ENCODE measurements at regions not wholly inside any gene's neighbourhood (a gene's known extent, or its start where the extent isn't known, plus 50 kb on each side); places are given as distances from the start of the nearest gene placed in this dataset.
"Not testable (repeated sequence)": the region's sequence is repeated elsewhere in the genome, so short reads cannot be mapped to it uniquely, and the experiment has no call there.

DNA sequence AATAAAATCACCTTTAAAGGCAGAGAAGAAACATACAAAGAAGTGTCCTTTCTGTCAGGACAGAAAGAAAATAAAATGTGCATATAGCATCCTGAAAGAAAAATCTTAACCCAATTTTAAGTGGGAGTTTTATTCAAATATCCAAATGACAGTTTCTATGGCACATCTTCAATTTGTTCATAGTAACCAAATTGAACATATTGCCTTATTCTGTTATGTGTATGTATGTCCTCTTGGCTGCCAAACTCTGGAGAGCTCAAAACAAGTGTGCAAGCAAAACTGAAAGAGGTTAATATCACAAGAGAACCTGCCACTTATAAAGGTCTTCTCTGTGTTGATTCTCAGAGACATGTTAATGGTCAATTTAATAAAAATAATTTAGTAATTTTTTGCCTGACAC is 334.7 kb downstream of the BCKDHB start:
- DNase-seq = no peak
- H3K27ac Mint-ChIP-seq = no peak overlapping the region
- intact Hi-C loops (cut with micrococcal nuclease) = no loop called here
- H3K27me3 Mint-ChIP-seq = no peaks in the 10 kb centered on the region
- H3K4me1 Mint-ChIP-seq = no peaks in the 10 kb centered on the region
- H3K4me3 Mint-ChIP-seq = no peak overlapping the region
- H3K36me3 Mint-ChIP-seq (ENCODE audit: low read depth) = no peaks in the 10 kb centered on the region
- no peaks in the 10 kb centered on the region for H3K9me3 Mint-ChIP-seq

DNA sequence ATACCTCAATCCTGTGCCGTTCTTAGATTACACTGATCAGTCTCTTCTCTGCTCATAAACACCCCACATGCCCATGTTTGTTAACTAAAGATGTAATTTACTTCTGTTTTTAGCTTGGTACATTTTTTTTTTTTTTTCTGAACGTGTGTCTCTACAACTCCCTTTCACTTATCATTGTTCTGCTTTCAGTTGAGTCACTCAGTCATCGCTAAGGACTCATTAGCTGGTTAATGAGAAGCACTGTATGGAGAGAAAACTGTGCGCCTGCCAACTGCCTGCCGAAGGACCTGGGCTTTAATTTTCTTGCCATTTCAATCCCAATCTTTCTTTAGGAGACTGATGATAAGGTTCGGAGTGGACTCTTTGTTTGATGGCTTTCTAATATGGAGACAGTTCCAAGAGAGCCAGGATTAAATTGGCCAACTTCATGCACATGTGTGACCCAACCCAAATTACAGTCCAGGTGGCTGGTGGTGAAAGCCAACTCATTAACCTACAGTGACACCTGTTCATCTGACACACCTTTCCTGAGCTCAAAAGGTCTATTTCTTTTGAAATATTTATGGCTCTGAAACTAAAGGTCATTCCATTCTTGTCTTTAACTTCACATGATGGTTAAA is 334.1 kb downstream of the BCKDHB start:
- no peak for DNase-seq
- no peak overlapping the region for H3K27ac Mint-ChIP-seq
- no peaks in the 10 kb centered on the region for H3K27me3 Mint-ChIP-seq
- H3K36me3 Mint-ChIP-seq (ENCODE audit: low read depth) = no peaks in the 10 kb centered on the region
- H3K4me3 Mint-ChIP-seq = no peak overlapping the region
- intact Hi-C loops (cut with micrococcal nuclease) = no loop called here
- no peaks in the 10 kb centered on the region for H3K4me1 Mint-ChIP-seq
- no peaks in the 10 kb centered on the region for H3K9me3 Mint-ChIP-seq

DNA sequence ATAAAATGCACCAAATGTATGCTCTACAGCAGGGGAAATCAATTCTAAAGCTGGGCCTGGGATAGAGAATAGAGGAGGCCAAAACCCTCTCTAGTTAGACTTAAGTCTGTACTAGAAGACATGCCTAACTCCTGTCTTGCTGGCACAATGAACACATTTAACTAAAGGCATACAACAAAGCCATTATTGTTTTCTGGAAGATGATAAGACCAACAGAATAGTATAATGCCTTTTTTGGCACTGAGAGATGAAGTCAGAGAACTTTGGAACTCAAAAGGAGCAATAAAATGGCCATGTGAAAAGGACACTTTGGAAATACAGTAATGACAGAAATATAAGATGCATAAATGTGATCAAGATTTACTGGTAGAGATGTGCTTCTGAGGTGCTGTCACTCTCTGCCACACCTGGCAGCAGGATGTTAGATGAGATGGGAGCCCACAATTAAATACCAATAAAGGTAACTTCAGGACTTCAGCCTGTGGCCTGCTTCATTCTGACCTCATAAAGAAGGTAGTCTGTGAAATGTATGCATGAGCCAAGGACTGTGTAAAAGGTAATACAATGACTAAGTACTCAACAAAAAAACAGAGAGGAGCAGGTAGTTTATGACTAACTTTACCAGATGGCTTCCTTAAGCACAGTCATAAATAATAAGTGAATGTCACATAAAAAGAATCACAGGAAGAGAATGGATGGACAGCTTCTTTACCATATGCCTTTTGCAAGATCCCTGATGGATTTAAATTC is 333.4 kb downstream of the BCKDHB start:
- no peaks in the 10 kb centered on the region for H3K36me3 Mint-ChIP-seq (ENCODE audit: low read depth)
- H3K4me1 Mint-ChIP-seq = no peaks in the 10 kb centered on the region
- DNase-seq = no peak
- no peaks in the 10 kb centered on the region for H3K27me3 Mint-ChIP-seq
- intact Hi-C loops (cut with micrococcal nuclease) = no loop called here
- no peak overlapping the region for H3K27ac Mint-ChIP-seq
- no peaks in the 10 kb centered on the region for H3K9me3 Mint-ChIP-seq
- no peak overlapping the region for H3K4me3 Mint-ChIP-seq

DNA sequence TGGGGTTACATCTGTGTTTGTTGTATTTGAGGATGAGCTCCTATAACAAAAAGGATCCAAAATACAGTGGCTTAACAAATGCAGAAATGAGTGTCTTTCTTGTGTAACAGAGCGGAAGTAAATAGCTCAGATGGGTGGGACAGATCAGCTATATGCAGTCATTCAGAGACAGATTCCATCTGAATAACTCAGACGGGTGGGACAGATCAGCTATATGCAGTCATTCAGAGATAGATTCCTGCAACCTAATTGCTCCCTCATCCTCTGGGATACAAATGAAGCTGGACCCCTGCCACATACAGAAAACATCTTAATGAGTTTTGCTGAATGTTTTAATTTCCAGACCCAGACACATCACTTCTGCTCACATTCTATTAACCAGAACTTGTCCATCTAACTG is 332.3 kb downstream of the BCKDHB start:
- Mint-ChIP-seq H3K36me3 (ENCODE audit: low read depth) (no peaks in the 10 kb centered on the region), H3K4me3 (no peak overlapping the region), H3K4me1 (no peaks in the 10 kb centered on the region), H3K27ac (no peak overlapping the region), H3K9me3 (no peaks in the 10 kb centered on the region), H3K27me3 (no peaks in the 10 kb centered on the region)
- DNase-seq = no peak
- intact Hi-C loops (cut with micrococcal nuclease) = no loop called here

DNA sequence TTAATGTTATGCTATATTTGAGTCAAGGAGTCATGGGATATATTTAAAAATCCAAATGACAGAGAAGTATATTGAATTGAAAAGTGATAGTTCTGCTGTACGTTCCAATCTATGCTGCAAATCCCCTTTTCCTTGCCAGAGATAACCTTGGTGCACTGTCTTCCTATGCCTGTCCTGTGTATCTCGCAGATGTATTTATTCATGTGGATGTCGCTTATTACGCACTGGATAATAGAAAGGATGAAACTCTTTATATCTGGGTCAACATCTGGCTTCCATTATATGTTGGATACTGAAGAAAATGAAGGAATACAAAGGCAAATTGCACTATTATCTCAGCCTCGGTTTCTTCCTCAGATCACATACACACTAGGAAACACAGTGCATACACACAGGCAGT is 331.3 kb downstream of the BCKDHB start:
- H3K9me3 Mint-ChIP-seq = no peaks in the 10 kb centered on the region
- intact Hi-C loops (cut with micrococcal nuclease) = no loop called here
- no peaks in the 10 kb centered on the region for H3K4me1 Mint-ChIP-seq
- H3K27ac Mint-ChIP-seq = no peak overlapping the region
- no peak overlapping the region for H3K4me3 Mint-ChIP-seq
- DNase-seq = no peak
- no peaks in the 10 kb centered on the region for H3K27me3 Mint-ChIP-seq
- no peaks in the 10 kb centered on the region for H3K36me3 Mint-ChIP-seq (ENCODE audit: low read depth)

DNA sequence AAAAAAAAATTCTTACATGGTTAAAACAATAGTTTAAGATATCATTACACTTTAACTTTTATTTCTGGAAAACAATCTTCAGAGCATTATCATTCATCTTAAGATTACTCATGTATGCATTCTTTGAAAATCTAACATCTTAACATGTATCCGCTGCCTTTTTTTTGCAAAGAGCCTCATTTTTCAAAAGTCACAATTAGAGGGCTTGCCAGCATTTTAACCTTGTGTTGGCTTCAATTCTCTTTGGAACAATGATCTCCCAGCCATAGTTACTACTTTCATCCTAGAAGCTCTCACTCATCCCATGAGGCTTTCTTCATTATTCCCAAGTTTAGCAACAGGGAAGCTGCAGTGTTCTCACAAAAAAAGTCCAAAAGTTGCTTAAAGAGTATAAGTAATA is 330.8 kb downstream of the BCKDHB start:
- no peak overlapping the region for H3K4me3 Mint-ChIP-seq
- intact Hi-C loops (cut with micrococcal nuclease) = no loop called here

DNA sequence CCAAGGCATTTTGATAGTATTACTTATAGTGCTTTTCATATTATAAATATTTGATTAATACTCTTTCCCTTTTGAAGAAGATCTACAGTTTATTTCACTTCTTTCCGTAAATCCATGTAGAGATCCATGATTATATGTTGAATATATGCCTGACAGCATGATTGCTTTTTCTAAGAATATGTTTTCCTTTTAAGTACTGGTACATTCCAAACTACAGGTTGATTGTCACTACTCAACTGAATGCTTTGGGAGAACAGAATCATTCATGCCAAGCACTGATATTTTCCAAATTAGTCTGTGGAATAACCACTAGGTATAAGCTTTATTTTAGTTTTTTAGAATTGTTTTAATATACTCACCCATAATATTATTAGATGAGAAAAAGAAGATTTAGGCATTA is 330.2 kb downstream of the BCKDHB start:
- Mint-ChIP-seq H3K36me3 (ENCODE audit: low read depth) (no peaks in the 10 kb centered on the region), H3K27ac (no peak overlapping the region), H3K9me3 (peaks cover 6% of the 10 kb centered on the region), H3K4me1 (no peaks in the 10 kb centered on the region), H3K27me3 (no peaks in the 10 kb centered on the region), H3K4me3 (no peak overlapping the region)
- intact Hi-C loops (cut with micrococcal nuclease) = no loop called here
- no peak for DNase-seq

More for the DNA sequence above, 330.8 kb downstream of the BCKDHB start:
- H3K27ac Mint-ChIP-seq = no peak overlapping the region
- no peaks in the 10 kb centered on the region for H3K27me3 Mint-ChIP-seq
- DNase-seq = no peak
- H3K9me3 Mint-ChIP-seq = peaks cover 2% of the 10 kb centered on the region
- no peaks in the 10 kb centered on the region for H3K4me1 Mint-ChIP-seq
- no peaks in the 10 kb centered on the region for H3K36me3 Mint-ChIP-seq (ENCODE audit: low read depth)

DNA sequence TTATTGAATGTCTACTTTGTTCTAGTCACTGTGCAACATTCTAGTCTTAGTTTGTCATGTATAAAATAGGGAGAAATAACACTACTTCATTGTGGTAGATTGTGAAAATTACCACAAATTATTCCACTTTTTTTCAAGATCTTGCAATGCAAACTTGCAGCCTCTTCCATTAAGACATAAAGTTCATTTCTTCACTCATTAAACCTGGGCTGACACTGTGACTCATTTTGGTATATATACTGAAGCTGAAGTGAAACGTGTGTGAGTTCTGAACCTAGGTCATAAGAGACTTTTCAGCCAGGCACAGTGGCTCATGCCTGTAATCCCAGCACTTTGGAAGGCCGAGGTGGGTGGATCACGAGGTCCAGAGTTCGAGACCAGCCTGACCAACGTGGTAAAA is 329.0 kb downstream of the BCKDHB start:
- H3K27me3 Mint-ChIP-seq = no peaks in the 10 kb centered on the region
- H3K4me3 Mint-ChIP-seq = no peak overlapping the region
- no peak overlapping the region for H3K27ac Mint-ChIP-seq
- no peak for DNase-seq
- H3K9me3 Mint-ChIP-seq = peaks cover 6% of the 10 kb centered on the region
- no peaks in the 10 kb centered on the region for H3K4me1 Mint-ChIP-seq
- H3K36me3 Mint-ChIP-seq (ENCODE audit: low read depth) = no peaks in the 10 kb centered on the region
- intact Hi-C loops (cut with micrococcal nuclease) = no loop called here

DNA sequence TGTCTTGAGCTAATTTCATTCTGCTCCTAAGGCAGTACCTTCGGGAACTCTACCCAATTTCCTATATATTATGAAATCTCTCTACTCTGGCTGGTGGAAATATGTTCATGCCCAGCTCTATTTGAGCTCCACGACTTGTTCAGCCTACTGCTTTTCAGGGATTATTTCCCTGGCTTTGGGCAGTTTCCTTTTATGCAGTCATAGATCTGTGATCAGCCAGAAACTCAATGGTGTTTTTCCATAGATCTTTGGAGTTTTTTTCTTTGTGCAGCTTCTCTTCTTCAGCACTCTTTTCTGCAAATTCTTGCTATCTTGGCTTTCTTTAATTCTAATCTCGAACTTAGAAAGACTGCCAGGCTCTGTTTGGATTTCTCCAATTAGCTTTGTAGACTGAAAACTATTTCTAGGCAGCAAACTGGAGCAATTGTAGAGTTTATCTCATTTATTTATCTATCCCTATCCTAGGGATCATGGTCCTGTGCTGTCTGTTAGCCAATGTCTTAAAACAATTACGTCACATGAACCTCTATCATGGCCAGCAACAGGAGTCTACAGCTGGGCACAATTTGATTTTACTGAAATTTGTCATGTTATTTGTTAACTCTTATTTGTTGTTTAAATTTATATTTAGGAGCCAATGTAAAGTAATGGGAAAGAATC is 328.4 kb downstream of the BCKDHB start:
- no peaks in the 10 kb centered on the region for H3K4me1 Mint-ChIP-seq
- H3K27me3 Mint-ChIP-seq = no peaks in the 10 kb centered on the region
- intact Hi-C loops (cut with micrococcal nuclease) = no loop called here
- no peak overlapping the region for H3K27ac Mint-ChIP-seq
- peaks cover 6% of the 10 kb centered on the region for H3K9me3 Mint-ChIP-seq
- no peak overlapping the region for H3K4me3 Mint-ChIP-seq
- no peaks in the 10 kb centered on the region for H3K36me3 Mint-ChIP-seq (ENCODE audit: low read depth)
- DNase-seq = no peak

DNA sequence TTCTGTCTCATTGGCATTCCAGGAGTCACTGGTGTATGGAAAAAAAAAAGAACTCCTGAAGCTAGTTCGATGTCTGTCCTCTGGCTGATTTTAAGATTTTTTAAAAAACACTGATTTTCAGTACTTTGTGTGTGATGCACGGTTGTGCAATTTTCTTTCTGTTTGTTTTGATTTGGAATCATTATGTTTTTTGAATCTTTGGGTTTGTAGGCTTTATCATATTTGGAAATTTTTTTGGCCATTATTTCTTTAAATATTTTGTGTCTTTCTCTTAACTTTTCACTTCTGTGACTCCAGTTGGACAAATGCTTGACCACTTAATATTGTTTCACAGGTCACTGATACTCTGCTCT is 327.2 kb downstream of the BCKDHB start:
- no peak for DNase-seq
- H3K4me3 Mint-ChIP-seq = no peak overlapping the region
- no peaks in the 10 kb centered on the region for H3K36me3 Mint-ChIP-seq (ENCODE audit: low read depth)
- intact Hi-C loops (cut with micrococcal nuclease) = no loop called here
- no peaks in the 10 kb centered on the region for H3K4me1 Mint-ChIP-seq
- H3K27me3 Mint-ChIP-seq = no peaks in the 10 kb centered on the region
- peaks cover 6% of the 10 kb centered on the region for H3K9me3 Mint-ChIP-seq
- no peak overlapping the region for H3K27ac Mint-ChIP-seq

DNA sequence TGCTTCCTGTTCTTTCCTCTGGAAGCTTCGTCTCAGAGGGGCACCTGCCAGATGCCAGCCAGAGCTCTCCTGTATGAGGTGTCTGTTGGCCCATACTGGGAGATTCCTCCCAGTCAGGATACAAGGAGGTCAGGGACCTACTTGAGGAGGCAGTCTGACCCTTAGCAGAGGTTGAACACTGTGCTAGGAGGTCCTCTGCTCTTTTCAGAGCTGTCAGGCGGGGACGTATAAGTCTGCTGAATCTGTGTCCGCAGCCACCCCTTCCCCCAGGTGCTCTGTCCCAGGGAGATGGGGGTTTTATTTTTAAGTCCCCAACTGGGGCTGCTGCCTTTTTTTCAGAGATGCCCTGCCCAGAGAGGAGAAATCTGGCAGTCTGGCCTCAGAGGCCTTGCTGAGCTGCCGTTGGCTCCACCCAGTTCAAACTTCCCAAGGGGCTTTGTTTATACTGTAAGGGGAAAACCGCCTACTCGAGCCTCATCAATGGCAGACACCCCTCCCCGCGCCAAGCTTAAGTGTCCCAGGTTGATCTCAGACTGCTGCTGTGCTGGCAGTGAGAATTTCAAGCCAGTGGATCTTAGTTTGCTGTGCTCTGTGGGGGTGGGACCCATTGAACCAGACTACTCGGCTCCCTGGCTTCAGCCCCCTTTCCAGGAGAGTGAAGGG is 326.7 kb downstream of the BCKDHB start:
- H3K27me3 Mint-ChIP-seq = no peaks in the 10 kb centered on the region
- H3K4me3 Mint-ChIP-seq = no peak overlapping the region
- DNase-seq = no peak
- H3K4me1 Mint-ChIP-seq = no peaks in the 10 kb centered on the region
- no peaks in the 10 kb centered on the region for H3K36me3 Mint-ChIP-seq (ENCODE audit: low read depth)
- intact Hi-C loops (cut with micrococcal nuclease) = no loop called here
- H3K9me3 Mint-ChIP-seq = peaks cover 6% of the 10 kb centered on the region
- H3K27ac Mint-ChIP-seq = no peak overlapping the region

DNA sequence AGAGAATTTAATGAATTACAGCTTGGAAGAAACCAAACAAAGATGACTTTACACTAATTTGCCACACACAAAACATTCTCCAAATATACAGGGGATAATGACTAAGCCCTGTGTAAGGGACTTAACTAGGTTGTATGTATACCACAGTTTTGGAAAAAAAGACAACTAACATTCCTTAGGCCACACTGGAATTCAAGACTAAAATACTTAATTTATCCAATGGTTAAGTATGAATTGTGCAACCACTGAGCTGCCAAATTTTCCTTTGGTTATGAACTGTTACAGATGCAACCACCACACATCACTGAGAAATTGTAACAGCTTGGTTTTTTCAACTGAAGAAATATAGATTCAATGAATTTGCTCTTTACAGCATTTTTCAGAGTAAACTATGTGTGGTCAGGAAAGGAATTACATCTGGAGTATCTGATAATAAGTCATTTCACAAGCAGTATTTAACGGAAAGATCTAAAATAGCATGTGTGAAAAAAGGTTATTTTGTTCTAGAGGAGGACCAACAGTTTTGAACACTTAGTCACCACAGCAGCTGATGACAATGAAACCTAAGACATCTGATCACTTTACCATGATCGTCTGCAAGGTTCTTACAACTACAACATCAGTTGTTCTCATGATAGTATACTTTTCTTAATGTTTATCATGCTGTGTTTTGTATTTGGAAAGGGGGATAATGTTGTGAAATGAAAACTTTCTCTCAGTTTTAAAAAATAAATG is 318.8 kb downstream of the BCKDHB start:
- no peaks in the 10 kb centered on the region for H3K36me3 Mint-ChIP-seq (ENCODE audit: low read depth)
- H3K4me3 Mint-ChIP-seq = no peak overlapping the region
- peaks cover 26% of the 10 kb centered on the region for H3K9me3 Mint-ChIP-seq
- H3K27me3 Mint-ChIP-seq = no peaks in the 10 kb centered on the region
- DNase-seq = no peak
- H3K27ac Mint-ChIP-seq = no peak overlapping the region
- no peaks in the 10 kb centered on the region for H3K4me1 Mint-ChIP-seq
- intact Hi-C loops (cut with micrococcal nuclease) = no loop called here

DNA sequence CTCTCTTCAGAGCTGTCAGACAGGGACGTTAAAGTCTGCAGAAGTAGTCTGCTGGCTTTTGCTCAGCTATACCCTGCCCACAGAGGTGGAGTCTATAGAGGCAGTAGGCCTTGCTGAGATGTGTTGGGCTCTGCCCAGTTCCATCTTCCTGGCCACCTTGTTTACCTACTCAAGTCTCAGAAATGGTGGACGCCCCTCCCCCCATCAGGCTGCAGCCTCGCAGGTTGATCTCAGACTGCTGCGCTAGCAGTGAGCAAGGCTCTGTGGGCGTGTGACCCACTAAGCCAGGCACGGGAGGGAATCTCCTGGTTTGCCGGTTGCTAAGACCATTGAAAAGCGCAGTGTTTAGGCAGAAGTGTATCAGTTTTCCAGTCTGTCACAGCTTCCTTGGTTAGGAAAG is 305.0 kb downstream of the BCKDHB start:
- peaks cover 14% of the 10 kb centered on the region for H3K9me3 Mint-ChIP-seq
- H3K27ac Mint-ChIP-seq = no peak overlapping the region
- no peaks in the 10 kb centered on the region for H3K36me3 Mint-ChIP-seq (ENCODE audit: low read depth)
- H3K4me3 Mint-ChIP-seq = no peak overlapping the region
- H3K4me1 Mint-ChIP-seq = no peaks in the 10 kb centered on the region
- no peaks in the 10 kb centered on the region for H3K27me3 Mint-ChIP-seq
- intact Hi-C loops (cut with micrococcal nuclease) = no loop called here
- DNase-seq = no peak

DNA sequence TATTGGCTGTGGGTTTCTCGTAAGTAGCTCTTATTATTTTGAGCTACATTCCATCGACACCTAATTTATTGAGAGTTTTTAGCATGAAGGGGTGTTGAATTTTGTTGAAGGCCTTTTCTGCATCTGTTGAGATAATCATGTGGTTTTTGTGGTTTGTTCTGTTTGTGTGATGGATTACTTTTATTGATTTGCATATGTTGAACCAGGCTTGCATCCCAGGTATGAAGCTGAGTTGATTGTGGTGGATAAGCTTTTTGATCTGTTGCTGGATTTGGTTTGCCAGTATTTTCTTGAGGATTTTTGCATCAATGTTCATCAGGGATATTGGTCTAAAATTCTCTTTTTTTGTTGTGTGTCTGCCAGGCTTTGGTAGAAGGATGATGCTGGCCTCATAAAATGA is 301.5 kb downstream of the BCKDHB start:
- intact Hi-C loops (cut with micrococcal nuclease); H3K4me3 Mint-ChIP-seq; H3K36me3 Mint-ChIP-seq (ENCODE audit: low read depth); H3K9me3 Mint-ChIP-seq; H3K27ac Mint-ChIP-seq; H3K27me3 Mint-ChIP-seq; DNase-seq; H3K4me1 Mint-ChIP-seq: not testable (repeated sequence)

All from activated CD4-positive, alpha-beta T cell treated with anti-CD3 and anti-CD28 coated beads, Interleukin-2, amount 10 ng/mL, durations not matched to agents 24 days and 14 days (primary cell).